Stimulated activated CD8-positive, alpha-beta memory T cell treated with anti-CD3 and anti-CD28 coated beads, Interleukin-2, amount 100 ng/mL, for 1 hour (primary cell): ENCODE measurements at regions not wholly inside any gene's neighbourhood (a gene's known extent, or its start where the extent isn't known, plus 50 kb on each side); places are given as distances from the start of the nearest gene placed in this dataset.
"Not testable (repeated sequence)": the region's sequence is repeated elsewhere in the genome, so short reads cannot be mapped to it uniquely, and the experiment has no call there.

Experiments
- DNase-seq, 2 donors: peaks; one replicate each; pipeline ENCODE4 v3.0.0-alpha.2; 2020; ENCODE audit warnings: low read depth in 2 of 2

- DNase-seq: no peak
Observed at GRCh38 chr2:198639580-198639979, 818.2 kb downstream of the SATB2 start.

GRCh38 chr2:198638577-198638976 is 819.2 kb downstream of the SATB2 start:
- DNase-seq: no peak

- DNase-seq: no peak
Observed at GRCh38 chr2:198630384-198630783, 826.0 kb downstream of the PLCL1 start.

- DNase-seq: no peak
Observed at GRCh38 chr2:198628596-198628995, 824.2 kb downstream of the PLCL1 start.

GRCh38 chr2:198622986-198623730 is 818.8 kb downstream of the PLCL1 start:
- no peak for DNase-seq

GRCh38 chr2:198615972-198616371 is 811.6 kb downstream of the PLCL1 start:
- DNase-seq: no peak

- no peak for DNase-seq
Observed at GRCh38 chr2:198611201-198611600, 806.8 kb downstream of the PLCL1 start.

GRCh38 chr2:198604599-198604998 is 800.2 kb downstream of the PLCL1 start:
- DNase-seq: no peak

- not testable (repeated sequence) for DNase-seq
Observed at GRCh38 chr2:198602986-198603385, 798.6 kb downstream of the PLCL1 start.

GRCh38 chr2:198597648-198598047 is 793.3 kb downstream of the PLCL1 start:
- DNase-seq: no peak

GRCh38 chr2:198596985-198597384 is 792.6 kb downstream of the PLCL1 start:
- no peak for DNase-seq

GRCh38 chr2:198595721-198596120 is 791.3 kb downstream of the PLCL1 start:
- no peak for DNase-seq

GRCh38 chr2:198591586-198591985 is 787.2 kb downstream of the PLCL1 start:
- DNase-seq: no peak

GRCh38 chr2:198587741-198588140 is 783.3 kb downstream of the PLCL1 start:
- no peak for DNase-seq

GRCh38 chr2:198587240-198587639 is 782.8 kb downstream of the PLCL1 start:
- no peak for DNase-seq

GRCh38 chr2:198571393-198571792 is 767.0 kb downstream of the PLCL1 start:
- no peak for DNase-seq

GRCh38 chr2:198558176-198558575 is 753.8 kb downstream of the PLCL1 start:
- no peak for DNase-seq

- DNase-seq: no peak
Observed at GRCh38 chr2:198546122-198546521, 741.7 kb downstream of the PLCL1 start.

- no peak for DNase-seq
Observed at GRCh38 chr2:198545411-198545810, 741.0 kb downstream of the PLCL1 start.

- no peak for DNase-seq
Observed at GRCh38 chr2:198544461-198544860, 740.1 kb downstream of the PLCL1 start.

- DNase-seq: no peak
Observed at GRCh38 chr2:198534756-198535155, 730.4 kb downstream of the PLCL1 start.

- DNase-seq: no peak
Observed at GRCh38 chr2:198525211-198525969, 721.0 kb downstream of the PLCL1 start.

GRCh38 chr2:198523710-198524109 is 719.3 kb downstream of the PLCL1 start:
- no peak for DNase-seq
